ENCODE measurements at regions not wholly inside any gene's neighbourhood (a gene's known extent, or its start where the extent isn't known, plus 50 kb on each side); places are given as distances from the start of the nearest gene placed in this dataset.

DNA sequence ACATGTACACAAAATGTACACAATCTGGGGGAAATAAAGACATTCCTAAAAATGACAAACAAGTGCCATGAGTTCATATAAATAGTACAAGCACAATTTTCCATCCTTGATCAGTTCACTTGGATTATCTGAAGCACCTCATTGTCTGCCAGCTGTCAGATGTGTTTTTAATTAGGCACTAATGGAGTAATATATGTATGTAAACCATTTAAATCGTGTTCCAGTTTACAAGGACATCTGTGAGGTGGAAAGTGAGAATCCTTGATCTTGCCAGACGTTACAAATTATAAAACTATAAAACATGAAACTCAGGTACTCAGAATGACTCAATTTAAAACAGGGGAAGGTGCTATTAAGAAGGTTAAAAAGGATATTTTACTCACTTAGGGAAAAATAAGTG lies 1312.2 kb downstream of the PLA2G4A start:
- TF ChIP-seq CTCF (IDR thresholded peaks at IDR 0.05; ENCODE audit: low read depth, low read length) (no peak), EZH2phosphoT487 (IDR thresholded peaks at IDR 0.05; ENCODE audit: low read depth) (no peak)

Data from OCI-LY3 (cell line).